GM11168 (cell line): ENCODE measurements at regions not wholly inside any gene's neighbourhood (a gene's known extent, or its start where the extent isn't known, plus 50 kb on each side); places are given as distances from the start of the nearest gene placed in this dataset.
"Not testable (repeated sequence)": the region's sequence is repeated elsewhere in the genome, so short reads cannot be mapped to it uniquely, and the experiment has no call there.

Source experiments
- in situ Hi-C: fragments of 300-500 bp; cut with MboI; formaldehyde crosslinking; loops from one replicate; pipeline ENCODE4 v1.12.0; 2022; ENCODE audit warnings: low sequenced_read_pairs; ENCODE audit not compliant: unreplicated experiment

- in situ Hi-C loops = no loop called here
These were observed 210.7 kb downstream of the ANKRD30B start for GRCh38 chr18:14958701-14959100.

- in situ Hi-C loops = no loop called here
These were observed 211.6 kb downstream of the ANKRD30B start for GRCh38 chr18:14959550-14959949.

- in situ Hi-C loops = no loop called here
These were observed 214.0 kb downstream of the ANKRD30B start for GRCh38 chr18:14961991-14962390.

- in situ Hi-C loops = no loop called here
These were observed 214.7 kb downstream of the ANKRD30B start for GRCh38 chr18:14962626-14963025.

GRCh38 chr18:14963246-14963645, 215.3 kb downstream of the ANKRD30B start:
- in situ Hi-C loops = no loop called here

GRCh38 chr18:14964002-14964401, 216.0 kb downstream of the ANKRD30B start:
- in situ Hi-C loops = no loop called here

- in situ Hi-C loops = no loop called here
These were observed 216.4 kb downstream of the ANKRD30B start for GRCh38 chr18:14964406-14964805.

- in situ Hi-C loops = not testable (repeated sequence)
These were observed 217.0 kb downstream of the ANKRD30B start for GRCh38 chr18:14964976-14965375.

GRCh38 chr18:14965553-14965952, 217.6 kb downstream of the ANKRD30B start:
- in situ Hi-C loops = no loop called here

- in situ Hi-C loops = not testable (repeated sequence)
These were observed 219.3 kb downstream of the ANKRD30B start for GRCh38 chr18:14967246-14967645.

GRCh38 chr18:14969500-14969899, 221.5 kb downstream of the ANKRD30B start:
- in situ Hi-C loops = no loop called here

GRCh38 chr18:14970027-14970426, 222.1 kb downstream of the ANKRD30B start:
- in situ Hi-C loops = no loop called here

- in situ Hi-C loops = no loop called here
These were observed 223.7 kb downstream of the ANKRD30B start for GRCh38 chr18:14971461-14972185.

- in situ Hi-C loops = not testable (repeated sequence)
These were observed 225.4 kb downstream of the ANKRD30B start for GRCh38 chr18:14973421-14973820.

GRCh38 chr18:14974088-14974487, 226.1 kb downstream of the ANKRD30B start:
- in situ Hi-C loops = no loop called here

GRCh38 chr18:14974576-14974975, 226.6 kb downstream of the ANKRD30B start:
- in situ Hi-C loops = no loop called here

GRCh38 chr18:14975431-14975830, 227.5 kb downstream of the ANKRD30B start:
- in situ Hi-C loops = no loop called here

- in situ Hi-C loops = no loop called here
These were observed 228.9 kb downstream of the ANKRD30B start for GRCh38 chr18:14976736-14977430.

GRCh38 chr18:14978191-14978590, 230.2 kb downstream of the ANKRD30B start:
- in situ Hi-C loops = no loop called here

- in situ Hi-C loops = no loop called here
These were observed 231.1 kb downstream of the ANKRD30B start for GRCh38 chr18:14978962-14979535.

GRCh38 chr18:14979875-14980274, 231.9 kb downstream of the ANKRD30B start:
- in situ Hi-C loops = no loop called here
